CD4-positive, alpha-beta T cell treated with Interleukin-12 subunit alpha and Interleukin-12 subunit beta, for 1 hour (primary cell): ENCODE measurements at regions not wholly inside any gene's neighbourhood (a gene's known extent, or its start where the extent isn't known, plus 50 kb on each side); places are given as distances from the start of the nearest gene placed in this dataset.

Experiments used
- DNase-seq: peaks from one replicate; pipeline ENCODE4 v3.0.0-alpha.2; 2020

- no peak for DNase-seq
Observed at GRCh38 chr6:9647599-9647998, 767.3 kb downstream of the TFAP2A start.

DNA sequence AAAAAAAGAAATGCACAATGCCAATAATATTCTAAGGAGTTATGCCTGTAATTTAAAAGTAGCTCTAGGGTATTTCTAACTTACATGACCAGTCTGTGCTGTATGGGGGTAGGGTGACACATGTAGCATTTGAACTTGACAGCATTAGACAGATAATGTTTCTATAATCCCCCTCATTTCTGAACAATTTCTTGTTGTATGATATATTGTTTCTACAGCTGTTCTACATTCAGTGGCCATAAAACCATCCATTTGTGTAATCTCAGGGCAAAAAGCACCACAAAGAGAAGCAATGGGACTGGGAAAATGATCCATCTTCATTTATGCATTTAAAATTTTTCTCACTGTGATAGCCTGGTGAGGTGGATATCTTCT is 767.8 kb downstream of the TFAP2A start:
- no peak for DNase-seq

GRCh38 chr6:9646342-9647070 is 768.4 kb downstream of the TFAP2A start:
- DNase-seq, result no peak

GRCh38 chr6:9638861-9639260 is 776.0 kb downstream of the TFAP2A start:
- no peak for DNase-seq

DNA sequence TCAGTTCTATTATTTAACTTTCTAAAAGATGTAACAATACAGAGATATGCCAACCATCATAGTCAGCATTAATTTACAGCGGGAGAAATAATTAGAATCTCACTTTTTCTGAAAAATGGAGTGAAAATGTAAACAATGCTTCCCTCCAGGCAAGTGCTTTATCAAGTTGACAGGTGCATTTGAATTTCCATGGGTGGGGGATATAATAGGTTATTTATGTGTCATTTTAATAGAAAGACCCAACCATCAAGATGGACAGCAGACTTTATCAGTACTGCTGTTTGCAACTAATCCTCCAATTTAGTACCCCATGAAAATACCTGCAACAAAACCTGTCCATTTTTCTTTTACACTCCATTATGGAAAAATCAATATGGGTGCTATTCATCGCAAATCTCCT is 780.1 kb downstream of the TFAP2A start:
- DNase-seq, result no peak

GRCh38 chr6:9632026-9632425 is 782.8 kb downstream of the TFAP2A start:
- DNase-seq, result no peak

DNA sequence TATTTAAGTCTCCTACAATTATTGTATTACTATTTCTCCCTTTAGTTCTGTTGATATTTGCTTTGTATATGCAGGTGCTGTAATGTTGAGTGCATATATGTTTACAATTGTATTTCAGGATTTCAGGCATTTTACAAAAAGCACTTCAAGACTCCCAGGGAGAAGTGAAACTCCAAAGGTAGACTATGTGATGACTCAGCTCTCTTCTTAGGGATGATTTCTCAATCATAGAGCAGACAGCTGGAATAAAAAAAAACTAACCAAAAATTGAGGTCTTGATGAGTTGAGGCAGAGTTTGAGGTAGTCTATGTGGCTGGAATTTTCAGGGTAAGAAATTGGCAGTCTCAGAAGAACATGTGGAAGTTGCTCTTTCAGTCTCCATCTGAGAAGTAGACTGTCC is 786.1 kb downstream of the TFAP2A start:
- DNase-seq, result no peak

GRCh38 chr6:9627916-9628315 is 787.0 kb downstream of the TFAP2A start:
- no peak for DNase-seq

GRCh38 chr6:9623985-9624384 is 790.9 kb downstream of the TFAP2A start:
- DNase-seq, result no peak

DNA sequence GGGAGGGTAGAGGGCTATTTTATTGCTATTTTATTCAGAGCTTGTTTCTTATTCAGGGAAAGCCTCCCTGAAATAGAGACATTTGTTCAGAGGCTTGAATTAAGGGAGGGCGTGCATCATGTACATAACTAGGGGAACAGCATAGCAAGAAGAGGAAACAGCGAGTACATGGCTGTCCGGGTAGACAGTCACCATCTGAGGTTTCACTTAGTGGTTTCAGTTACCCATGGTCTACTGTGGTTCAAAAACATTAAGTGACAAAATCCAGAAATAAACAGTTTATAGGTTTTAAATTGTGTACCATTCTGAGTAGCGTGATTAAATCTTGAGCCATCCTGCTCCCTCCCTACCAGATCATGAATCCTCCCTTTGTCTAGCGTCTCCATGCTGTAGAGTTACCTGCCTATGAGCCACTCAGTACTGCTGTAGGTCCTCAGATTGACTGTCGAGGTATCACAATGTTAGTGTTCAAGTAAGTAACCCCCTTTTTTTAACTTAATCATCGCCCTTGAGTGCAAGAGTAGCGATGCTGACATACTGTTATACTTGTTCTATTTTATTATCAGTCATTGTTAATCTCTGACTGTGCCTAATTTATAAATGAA is 791.5 kb downstream of the TFAP2A start:
- no peak for DNase-seq

DNA sequence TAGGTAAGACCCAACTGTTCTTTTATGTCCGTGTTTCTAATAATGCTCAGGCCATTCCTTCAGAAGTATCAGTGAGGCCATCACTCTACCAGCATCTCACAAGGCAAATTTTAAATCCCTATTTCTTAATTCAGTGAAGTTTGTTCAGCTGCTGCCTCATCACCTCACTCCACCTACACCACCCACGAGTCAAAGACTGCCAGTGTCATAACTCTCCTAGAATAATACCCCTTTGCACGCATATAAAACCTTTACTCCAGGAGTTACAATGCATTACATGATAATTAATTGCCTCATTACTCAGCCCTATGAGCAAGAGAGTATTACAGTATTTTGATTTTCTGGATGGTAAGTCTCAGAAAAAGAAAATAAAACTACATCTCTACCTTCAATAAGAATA is 793.6 kb downstream of the TFAP2A start:
- no peak for DNase-seq

- DNase-seq, result no peak
Observed at GRCh38 chr6:9620687-9621086, 794.2 kb downstream of the TFAP2A start.

DNA sequence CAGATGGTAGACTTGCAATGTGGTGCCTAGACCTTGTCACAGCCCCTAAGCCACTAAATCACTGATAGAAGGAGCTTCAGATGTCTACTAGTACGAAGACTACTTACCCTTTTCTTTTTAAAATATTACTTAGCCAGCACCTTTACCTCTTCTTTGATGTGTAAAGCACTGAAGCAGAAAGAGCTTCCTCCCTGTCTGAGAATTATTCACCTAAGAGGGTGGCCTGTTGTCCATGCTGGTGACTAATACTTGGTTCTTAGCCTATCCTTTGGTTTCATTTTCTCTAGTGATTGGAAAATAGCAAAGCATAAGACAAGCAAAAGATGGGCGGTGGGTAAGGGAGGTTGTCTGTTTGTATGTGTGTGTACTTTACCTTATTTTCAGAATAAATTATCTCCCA is 794.6 kb downstream of the TFAP2A start:
- DNase-seq, result no peak

- no peak for DNase-seq
Observed at GRCh38 chr6:9614778-9615177, 800.1 kb downstream of the TFAP2A start.

DNA sequence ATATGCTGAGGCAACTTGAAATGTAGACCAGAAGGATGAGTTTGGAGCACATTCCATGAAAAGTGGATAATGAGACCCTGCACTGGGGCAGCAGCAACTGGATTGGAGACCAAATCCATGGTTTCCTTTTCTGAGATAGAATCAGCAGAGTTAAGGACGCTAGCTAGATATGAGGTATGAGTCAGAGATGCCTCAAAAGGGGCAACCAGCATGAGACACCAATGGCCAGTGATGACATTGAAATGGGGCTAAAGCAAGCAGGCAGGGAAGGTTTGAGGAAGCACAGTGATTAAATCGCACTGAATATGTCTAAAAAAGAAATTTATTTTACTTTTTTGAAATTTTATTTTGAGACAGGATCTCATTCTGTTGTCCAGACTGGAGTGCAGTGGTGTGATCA is 802.4 kb downstream of the TFAP2A start:
- no peak for DNase-seq

- DNase-seq, result no peak
Observed at GRCh38 chr6:9610620-9611415, 804.1 kb downstream of the TFAP2A start.

GRCh38 chr6:9606435-9607134 is 808.3 kb downstream of the TFAP2A start:
- no peak for DNase-seq

DNA sequence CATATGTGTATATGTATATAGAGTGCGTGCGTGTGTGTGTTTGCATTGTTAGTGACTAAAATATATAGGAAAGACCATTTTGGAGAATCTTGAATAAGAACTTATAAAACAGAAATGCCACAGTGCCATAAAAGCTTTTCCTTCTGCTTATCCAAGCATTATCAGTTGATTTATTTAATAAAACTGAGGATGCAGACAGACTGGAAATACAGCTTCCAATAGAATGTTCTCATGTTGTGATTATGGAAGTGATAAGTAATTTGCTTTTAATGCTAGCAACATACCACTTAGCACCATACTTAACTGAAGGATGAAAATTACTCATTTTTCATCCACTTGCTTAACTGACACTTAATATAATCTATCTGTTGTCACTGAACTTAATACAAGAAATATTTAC is 820.1 kb downstream of the TFAP2A start:
- no peak for DNase-seq

- DNase-seq, result no peak
Observed at GRCh38 chr6:9593554-9593953, 821.3 kb downstream of the TFAP2A start.

- no peak for DNase-seq
Observed at GRCh38 chr6:9583753-9584352, 831.0 kb downstream of the TFAP2A start.

DNA sequence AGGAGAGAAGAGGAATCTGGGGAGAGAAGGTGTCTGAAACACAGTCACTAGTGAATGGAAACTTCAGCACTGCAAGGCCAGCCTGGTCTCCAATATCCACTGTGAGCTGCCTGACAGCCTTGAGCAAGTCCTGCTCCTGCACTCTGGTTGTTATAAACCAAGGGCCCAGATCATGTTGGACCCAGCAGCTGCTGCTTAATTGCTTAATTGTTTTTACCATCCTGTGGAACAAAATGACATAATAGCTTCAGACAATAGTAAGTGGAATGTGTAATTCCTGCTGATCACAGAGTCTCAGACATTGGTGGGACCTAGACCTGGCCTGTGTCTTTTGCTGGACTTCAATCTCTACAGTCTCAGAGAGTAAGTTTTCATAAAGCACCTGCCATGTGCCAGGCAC is 833.7 kb downstream of the TFAP2A start:
- no peak for DNase-seq

DNA sequence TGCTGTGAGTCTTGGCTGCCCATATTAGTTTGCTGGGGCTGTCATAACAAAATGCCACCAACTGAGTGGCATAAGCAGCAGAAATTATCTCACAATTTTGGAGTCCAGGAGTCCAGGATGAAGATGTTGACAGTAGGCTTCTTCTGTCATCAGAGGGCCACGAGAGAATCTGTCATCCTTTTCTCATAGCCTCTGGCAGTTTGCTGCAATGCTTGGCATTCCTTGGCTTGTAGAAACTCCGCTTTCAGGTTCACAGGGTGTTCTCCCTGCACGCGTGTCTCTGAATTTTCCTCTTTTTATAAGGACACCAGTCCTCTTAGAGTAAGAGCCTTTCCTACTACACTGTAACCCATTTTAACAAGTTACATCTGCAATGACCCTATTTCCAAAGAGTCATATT is 838.4 kb downstream of the TFAP2A start:
- no peak for DNase-seq

- DNase-seq, result no peak
Observed at GRCh38 chr6:9566096-9566495, 848.8 kb downstream of the TFAP2A start.
